Hepatic stellate cell (primary cell): ENCODE measurements at regions not wholly inside any gene's neighbourhood (a gene's known extent, or its start where the extent isn't known, plus 50 kb on each side); places are given as distances from the start of the nearest gene placed in this dataset.

Experiments used
- DNase-seq: peaks from one replicate; pipeline ENCODE4 v3.0.0; 2011; ENCODE audit warnings: low spot score

- DNase-seq: no peak
Measured at GRCh38 chr3:78003090-78003489, 963.2 kb downstream of the ROBO2 start.

- DNase-seq: no peak
Measured at GRCh38 chr3:78004571-78004970, 964.7 kb downstream of the ROBO2 start.

GRCh38 chr3:78013653-78014052 is 973.8 kb downstream of the ROBO2 start:
- DNase-seq: no peak

- DNase-seq: no peak
Measured at GRCh38 chr3:78015856-78016255, 976.0 kb downstream of the ROBO2 start.

- no peak for DNase-seq
Measured at GRCh38 chr3:78021710-78022109, 981.8 kb downstream of the ROBO2 start.

- no peak for DNase-seq
Measured at GRCh38 chr3:78022232-78022631, 982.3 kb downstream of the ROBO2 start.

- no peak for DNase-seq
Measured at GRCh38 chr3:78023257-78023656, 983.4 kb downstream of the ROBO2 start.

GRCh38 chr3:78025916-78026315 is 986.0 kb downstream of the ROBO2 start:
- no peak for DNase-seq

- peak; percentile 8 for DNase-seq
Measured at GRCh38 chr3:78026318-78026828, 986.5 kb downstream of the ROBO2 start.

GRCh38 chr3:78029775-78030174 is 989.9 kb downstream of the ROBO2 start:
- DNase-seq: no peak

- DNase-seq: no peak
Measured at GRCh38 chr3:78035131-78035641, 995.3 kb downstream of the ROBO2 start.

GRCh38 chr3:78041486-78041885 is 1001.6 kb downstream of the ROBO2 start:
- DNase-seq: no peak

- no peak for DNase-seq
Measured at GRCh38 chr3:78046566-78046965, 1006.7 kb downstream of the ROBO2 start.

GRCh38 chr3:78048698-78049097 is 1008.8 kb downstream of the ROBO2 start:
- no peak for DNase-seq

GRCh38 chr3:78049521-78049920 is 1009.6 kb downstream of the ROBO2 start:
- no peak for DNase-seq

- peak; percentile 3 for DNase-seq
Measured at GRCh38 chr3:78050276-78051065, 1010.6 kb downstream of the ROBO2 start.

GRCh38 chr3:78052746-78053145 is 1012.8 kb downstream of the ROBO2 start:
- DNase-seq: no peak

- no peak for DNase-seq
Measured at GRCh38 chr3:78066287-78066686, 1026.4 kb downstream of the ROBO2 start.

GRCh38 chr3:78070188-78070587 is 1030.3 kb downstream of the ROBO2 start:
- DNase-seq: no peak

GRCh38 chr3:78076379-78076778 is 1036.5 kb downstream of the ROBO2 start:
- no peak for DNase-seq

GRCh38 chr3:78077178-78077577 is 1037.3 kb downstream of the ROBO2 start:
- DNase-seq: no peak

GRCh38 chr3:78077842-78078241 is 1037.9 kb downstream of the ROBO2 start:
- no peak for DNase-seq

GRCh38 chr3:78079514-78079913 is 1039.6 kb downstream of the ROBO2 start:
- no peak for DNase-seq

- no peak for DNase-seq
Measured at GRCh38 chr3:78086150-78086549, 1046.3 kb downstream of the ROBO2 start.
